SK-N-SH (cell line): ENCODE measurements at regions not wholly inside any gene's neighbourhood (a gene's known extent, or its start where the extent isn't known, plus 50 kb on each side); places are given as distances from the start of the nearest gene placed in this dataset.
"Not testable (repeated sequence)": the region's sequence is repeated elsewhere in the genome, so short reads cannot be mapped to it uniquely, and the experiment has no call there.

ENCODE experiments used
- CTCF ChIA-PET: fragments of 300-600, 350-600 bp; formaldehyde crosslinking; extraction: SDS; loops from one replicate; lab custom pipeline; 2021; lab: Yijun Ruan, JAX
- POLR2A ChIA-PET: fragments of 350-600 bp; sonication (Branson Sonifier 250); formaldehyde crosslinking; extraction: SDS; loops from one replicate; lab custom pipeline; 2020; ENCODE audit warnings: antibody characterized with exemption, inconsistent platforms; lab: Yijun Ruan, JAX
- DNase-seq: peaks from one replicate; pipeline ENCODE4 v3.0.0; 2012
- H2AFZ ChIP-seq: fragments of 200-600 bp; sonication (generic); 2 replicates; pipeline ENCODE4 v1.8.1; 2016; ENCODE audit warnings: antibody characterized with exemption, mild to moderate bottlenecking, low read depth
- H3F3A ChIP-seq: fragments of 200-600 bp; sonication (generic); replicated peaks from 2 replicates; pipeline ENCODE3; 2016; ENCODE audit warnings: antibody characterized with exemption, mild to moderate bottlenecking; ENCODE audit not compliant: insufficient read depth
- H3K27ac ChIP-seq, 2 experiments: fragments of 200-500 bp in 1 of 2; fragments of 200-600 bp in 1 of 2; sonication (Bioruptor generic) in 1 of 2; sonication (generic), shearing (Covaris generic) in 1 of 2; 2 replicates each; pipeline versions ENCODE4 v1.5.1 to v1.6.1; 2014 to 2016; ENCODE audit warnings: low read depth in 2 of 2, inconsistent platforms in 1 of 2, low read length in 1 of 2, mild to moderate bottlenecking in 1 of 2, mixed read lengths in 1 of 2
- H3K27me3 ChIP-seq: fragments of 200-600 bp; sonication (generic), shearing (Covaris generic); 2 replicates; pipeline ENCODE4 v1.6.1; 2016; ENCODE audit warnings: mixed run types; ENCODE audit not compliant: insufficient read depth
- H3K36me3 ChIP-seq, 2 experiments: fragments of 200-500 bp in 1 of 2; fragments of 200-600 bp in 1 of 2; sonication (Bioruptor generic) in 1 of 2; sonication (generic) in 1 of 2; replicated peaks in 1 of 2; 2 replicates each; pipeline versions ENCODE3 to v1.5.1; 2014 to 2016; ENCODE audit warnings: low read length in 1 of 2, mild to moderate bottlenecking in 1 of 2; ENCODE audit not compliant: insufficient read depth in 2 of 2, control insufficient read depth in 1 of 2
- H3K4me1 ChIP-seq, 2 experiments: fragments of 200-500 bp in 1 of 2; fragments of 200-600 bp in 1 of 2; sonication (Bioruptor generic) in 1 of 2; sonication (generic), shearing (Covaris generic) in 1 of 2; 2 replicates each; pipeline versions ENCODE4 v1.5.1 to v1.6.1; 2014 to 2016; ENCODE audit warnings: low read depth in 1 of 2, low read length in 1 of 2, mixed run types in 1 of 2; ENCODE audit not compliant: insufficient read depth in 2 of 2, control insufficient read depth in 1 of 2
- H3K4me2 ChIP-seq: fragments of 200-600 bp; sonication (generic), shearing (Covaris generic); 2 replicates; pipeline ENCODE4 v1.6.1; 2017; ENCODE audit warnings: mixed run types
- H3K4me3 ChIP-seq, 2 experiments: fragments of 200-500 bp in 1 of 2; fragments of 200-600 bp in 1 of 2; sonication (Bioruptor generic) in 1 of 2; sonication (generic), shearing (Covaris generic) in 1 of 2; 2 replicates each; pipeline versions ENCODE4 v1.5.1 to v1.8.1; 2014 to 2016; ENCODE audit warnings: low read depth in 2 of 2, inconsistent platforms in 1 of 2, low read length in 1 of 2, mild to moderate bottlenecking in 1 of 2, mixed read lengths in 1 of 2, moderate library complexity in 1 of 2
- H3K79me2 ChIP-seq: fragments of 200-600 bp; sonication (generic); 2 replicates; pipeline ENCODE4 v1.8.1; 2017; ENCODE audit warnings: mild to moderate bottlenecking; ENCODE audit not compliant: insufficient read depth
- H3K9ac ChIP-seq: fragments of 200-600 bp; sonication (generic); 2 replicates; pipeline ENCODE4 v1.6.1; 2017; ENCODE audit warnings: mixed run types
- H3K9me2 ChIP-seq: fragments of 200-600 bp; sonication (generic); 2 replicates; pipeline ENCODE4 v1.6.1; 2017; ENCODE audit warnings: mixed run types
- H3K9me3 ChIP-seq: fragments of 200-600 bp; sonication (generic); 2 replicates; pipeline ENCODE4 v1.6.1; 2017; ENCODE audit warnings: mixed run types, mild to moderate bottlenecking, moderate library complexity
- H4K20me1 ChIP-seq: fragments of 200-600 bp; sonication (generic); 2 replicates; pipeline ENCODE4 v1.6.1; 2017; ENCODE audit warnings: mild to moderate bottlenecking, mixed run types; ENCODE audit not compliant: insufficient read depth
- CHD2 ChIP-seq: fragments of 150-350 bp; IDR thresholded peaks from 2 replicates; pipeline ENCODE4 v1.6.1; 2018; ENCODE audit warnings: low read length; ENCODE audit not compliant: partially characterized antibody
- GABPA ChIP-seq: IDR thresholded peaks from 2 replicates; pipeline ENCODE4 v1.4.0; 2012; ENCODE audit warnings: low read depth, mild to moderate bottlenecking
- MAX ChIP-seq: IDR thresholded peaks from 2 replicates; pipeline ENCODE4 v1.4.0; 2012; ENCODE audit warnings: low read depth
- NFIC ChIP-seq: IDR thresholded peaks from 2 replicates; pipeline ENCODE4 v1.4.0; 2012; ENCODE audit warnings: borderline replicate concordance
- PBX3 ChIP-seq: IDR thresholded peaks from 2 replicates; pipeline ENCODE4; 2012
- REST ChIP-seq: IDR thresholded peaks from 2 replicates; pipeline ENCODE4 v1.6.1; 2012; ENCODE audit warnings: mild to moderate bottlenecking, low read depth, low read length, moderate library complexity
- USF2 ChIP-seq: fragments of 150-350 bp; IDR thresholded peaks from 2 replicates; pipeline ENCODE4 v1.6.1; 2017; ENCODE audit warnings: antibody characterized with exemption, low read length, low read depth, borderline replicate concordance
- WGBS: methylation state at CpG from one replicate; pipeline ENCODE4 v1.1.6; 2017; ENCODE audit warnings: low lambda C conversion rate; 5-methylcytosine and 5-hydroxymethylcytosine counted together
- TF ChIP-seq, protein P1 (sequence below): fragments of 200-600 bp; sonication (generic); IDR thresholded peaks from 2 replicates; pipeline ENCODE4 v1.6.1; 2017; ENCODE audit warnings: antibody characterized with exemption, mild to moderate bottlenecking, moderate library complexity

DNA sequence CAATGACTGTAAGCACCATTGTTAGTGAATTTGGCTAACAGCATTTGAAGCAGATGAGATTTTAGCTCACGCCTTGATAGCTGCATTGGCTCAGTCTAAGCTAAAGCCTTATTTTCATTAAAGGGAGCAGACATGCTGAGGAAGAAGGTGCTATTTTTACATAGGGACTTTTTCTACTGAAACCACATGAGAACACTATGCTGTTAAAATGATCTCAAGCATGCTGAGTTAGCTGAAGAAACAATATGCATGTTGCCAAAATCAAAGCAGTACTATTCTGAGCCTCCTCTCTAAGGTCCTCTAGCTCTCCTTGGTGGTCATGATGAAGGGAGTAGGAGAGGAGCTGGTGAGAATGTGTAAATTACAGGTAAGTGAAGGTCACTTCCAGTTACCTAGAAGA is 134.4 kb upstream of the JADE1 start:
- CTCF ChIA-PET, result no interaction called here

GRCh38 chr4:128673159-128673558 is 136.3 kb upstream of the JADE1 start:
- H3K79me2 ChIP-seq, H3K27ac ChIP-seq: not testable (repeated sequence)
- WGBS, result 92% methylated on average over 7 of the region's 7 CpGs

More for the DNA sequence above, 134.4 kb upstream of the JADE1 start:
- TF ChIP-seq NFIC, result no peak
- H4K20me1 ChIP-seq, result no peaks in the 10 kb centered on the region
- H3K9ac ChIP-seq, result no peak overlapping the region
- no peak overlapping the region for H3K27ac ChIP-seq
- 88% methylated on average over 1 of the region's 1 CpG for WGBS
- no peak overlapping the region for H2AFZ ChIP-seq
- H3K4me2 ChIP-seq, result no peak overlapping the region
- H3K4me1 ChIP-seq, result no peaks in the 10 kb centered on the region
- H3F3A ChIP-seq, result no peaks in the 10 kb centered on the region
- POLR2A ChIA-PET, result no interaction called here
- H3K79me2 ChIP-seq, result no peaks in the 10 kb centered on the region
- no peaks in the 10 kb centered on the region for H3K27me3 ChIP-seq
- no peaks in the 10 kb centered on the region for H3K9me3 ChIP-seq
- DNase-seq, result no peak
- no peaks in the 10 kb centered on the region for H3K9me2 ChIP-seq
- no peak overlapping the region for H3K4me3 ChIP-seq
- H3K36me3 ChIP-seq, result no peaks in the 10 kb centered on the region

GRCh38 chr4:128672596-128672995 is 136.9 kb upstream of the JADE1 start:
- H3K4me2 ChIP-seq, H3K27me3 ChIP-seq, H4K20me1 ChIP-seq, H3K4me1 ChIP-seq, H3K4me3 ChIP-seq, H3K36me3 ChIP-seq, H2AFZ ChIP-seq, H3K79me2 ChIP-seq, POLR2A ChIA-PET, DNase-seq, CTCF ChIA-PET, H3K9ac ChIP-seq, H3K9me3 ChIP-seq, H3F3A ChIP-seq, H3K9me2 ChIP-seq, H3K27ac ChIP-seq: not testable (repeated sequence)
- WGBS, result 100% methylated on average over 1 of the region's 22 CpGs

More at GRCh38 chr4:128673159-128673558, 136.3 kb upstream of the JADE1 start:
- H3F3A ChIP-seq, H3K4me1 ChIP-seq, H3K9ac ChIP-seq, H3K36me3 ChIP-seq, POLR2A ChIA-PET, DNase-seq, H3K9me2 ChIP-seq, H3K4me2 ChIP-seq, H3K27me3 ChIP-seq, CTCF ChIA-PET, H3K9me3 ChIP-seq, H4K20me1 ChIP-seq, H3K4me3 ChIP-seq, H2AFZ ChIP-seq: not testable (repeated sequence)

DNA sequence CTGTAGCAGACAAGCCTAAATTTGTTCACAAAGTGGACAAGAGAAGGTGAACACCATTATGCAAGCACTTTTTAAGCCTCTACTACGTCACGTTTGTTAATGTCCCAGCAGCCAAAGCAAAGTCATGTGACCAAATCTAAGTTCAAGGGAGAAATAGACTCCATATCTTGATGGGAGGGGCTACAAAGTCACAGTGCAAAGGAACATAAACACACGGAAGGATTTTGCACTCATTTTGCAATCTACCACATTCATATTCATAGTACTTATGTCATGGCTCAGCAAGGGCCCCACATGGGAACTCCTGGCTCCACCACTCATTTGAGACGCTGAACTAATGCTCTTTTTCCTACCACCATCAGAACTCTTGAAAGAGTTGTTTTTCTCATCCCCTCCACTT is 139.0 kb upstream of the JADE1 start:
- Histone ChIP-seq H3K79me2 (no peaks in the 10 kb centered on the region), H3K9ac (no peak overlapping the region), H3K9me2 (no peaks in the 10 kb centered on the region), H3K36me3 (no peaks in the 10 kb centered on the region), H3K27ac (no peak overlapping the region), H2AFZ (no peak overlapping the region), H3K9me3 (no peaks in the 10 kb centered on the region), H3F3A (no peaks in the 10 kb centered on the region), H3K27me3 (no peaks in the 10 kb centered on the region), H3K4me2 (no peak overlapping the region), H3K4me1 (no peaks in the 10 kb centered on the region), H3K4me3 (no peak overlapping the region), H4K20me1 (no peaks in the 10 kb centered on the region)
- CTCF ChIA-PET, result interaction anchor here (0.7 to 0.8 kb wide), 2 partner anchors 19 to 29 kb away, joined by 3 read pairs; no protein-coding TSS in a partner anchor
- 88% methylated on average over 4 of the region's 4 CpGs for WGBS
- DNase-seq, result no peak
- POLR2A ChIA-PET, result no interaction called here
- TF ChIP-seq USF2 (no peak), REST (no peak), NFIC (no peak), PBX3 (no peak), CHD2 (no peak), MAX (no peak), GABPA (no peak)
- TF ChIP-seq, protein P1, sequence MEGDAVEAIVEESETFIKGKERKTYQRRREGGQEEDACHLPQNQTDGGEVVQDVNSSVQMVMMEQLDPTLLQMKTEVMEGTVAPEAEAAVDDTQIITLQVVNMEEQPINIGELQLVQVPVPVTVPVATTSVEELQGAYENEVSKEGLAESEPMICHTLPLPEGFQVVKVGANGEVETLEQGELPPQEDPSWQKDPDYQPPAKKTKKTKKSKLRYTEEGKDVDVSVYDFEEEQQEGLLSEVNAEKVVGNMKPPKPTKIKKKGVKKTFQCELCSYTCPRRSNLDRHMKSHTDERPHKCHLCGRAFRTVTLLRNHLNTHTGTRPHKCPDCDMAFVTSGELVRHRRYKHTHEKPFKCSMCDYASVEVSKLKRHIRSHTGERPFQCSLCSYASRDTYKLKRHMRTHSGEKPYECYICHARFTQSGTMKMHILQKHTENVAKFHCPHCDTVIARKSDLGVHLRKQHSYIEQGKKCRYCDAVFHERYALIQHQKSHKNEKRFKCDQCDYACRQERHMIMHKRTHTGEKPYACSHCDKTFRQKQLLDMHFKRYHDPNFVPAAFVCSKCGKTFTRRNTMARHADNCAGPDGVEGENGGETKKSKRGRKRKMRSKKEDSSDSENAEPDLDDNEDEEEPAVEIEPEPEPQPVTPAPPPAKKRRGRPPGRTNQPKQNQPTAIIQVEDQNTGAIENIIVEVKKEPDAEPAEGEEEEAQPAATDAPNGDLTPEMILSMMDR, result no peak
